GM12891 (cell line): ENCODE measurements at regions not wholly inside any gene's neighbourhood (a gene's known extent, or its start where the extent isn't known, plus 50 kb on each side); places are given as distances from the start of the nearest gene placed in this dataset.

Experiments used
- PAX5 ChIP-seq: IDR thresholded peaks from 2 replicates; pipeline ENCODE4 v1.6.1; 2011; ENCODE audit warnings: low read length, moderate library complexity, mild to moderate bottlenecking; ENCODE audit not compliant: insufficient read depth, severe bottlenecking
- POLR2A ChIP-seq: IDR thresholded peaks from 2 replicates; pipeline ENCODE4 v1.6.1; 2011; ENCODE audit warnings: low read depth, low read length, control low read depth
- POLR2AphosphoS5 ChIP-seq: IDR thresholded peaks from 2 replicates; pipeline ENCODE4 v1.6.1; 2011; ENCODE audit warnings: low read depth, low read length, control low read depth
- TAF1 ChIP-seq: IDR thresholded peaks from 2 replicates; pipeline ENCODE4 v1.6.1; 2011; ENCODE audit warnings: low read depth, low read length, control low read depth

DNA sequence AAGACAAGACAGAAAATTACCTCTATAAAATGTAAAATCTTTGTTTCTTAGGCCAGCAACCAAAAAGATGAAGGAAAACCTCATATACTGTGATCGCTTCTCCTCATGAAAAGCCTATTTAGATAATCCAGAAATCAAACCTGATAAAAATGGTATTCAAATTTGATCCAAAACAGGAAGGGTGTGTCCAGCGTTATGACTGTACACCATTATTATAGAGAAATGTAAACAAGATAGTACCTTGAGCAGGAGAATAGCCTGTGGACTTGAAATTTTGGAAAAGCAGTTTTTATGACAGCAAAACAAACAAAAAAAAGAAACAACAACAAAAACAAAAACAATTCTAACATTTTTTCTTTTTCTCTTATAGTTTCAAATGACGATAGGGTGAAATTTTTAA is 1382.8 kb upstream of the CDH9 start:
- TF ChIP-seq POLR2A (no peak), TAF1 (no peak), POLR2AphosphoS5 (no peak), PAX5 (no peak)
